COLO668 (cell line): ENCODE measurements at regions not wholly inside any gene's neighbourhood (a gene's known extent, or its start where the extent isn't known, plus 50 kb on each side); places are given as distances from the start of the nearest gene placed in this dataset.
"Not testable (repeated sequence)": the region's sequence is repeated elsewhere in the genome, so short reads cannot be mapped to it uniquely, and the experiment has no call there.

Experiments used
- DNase-seq: peaks from one replicate; lab custom pipeline; 2025; ENCODE audit not compliant: unreplicated experiment; lab: John Stamatoyannopoulos, UW

DNA sequence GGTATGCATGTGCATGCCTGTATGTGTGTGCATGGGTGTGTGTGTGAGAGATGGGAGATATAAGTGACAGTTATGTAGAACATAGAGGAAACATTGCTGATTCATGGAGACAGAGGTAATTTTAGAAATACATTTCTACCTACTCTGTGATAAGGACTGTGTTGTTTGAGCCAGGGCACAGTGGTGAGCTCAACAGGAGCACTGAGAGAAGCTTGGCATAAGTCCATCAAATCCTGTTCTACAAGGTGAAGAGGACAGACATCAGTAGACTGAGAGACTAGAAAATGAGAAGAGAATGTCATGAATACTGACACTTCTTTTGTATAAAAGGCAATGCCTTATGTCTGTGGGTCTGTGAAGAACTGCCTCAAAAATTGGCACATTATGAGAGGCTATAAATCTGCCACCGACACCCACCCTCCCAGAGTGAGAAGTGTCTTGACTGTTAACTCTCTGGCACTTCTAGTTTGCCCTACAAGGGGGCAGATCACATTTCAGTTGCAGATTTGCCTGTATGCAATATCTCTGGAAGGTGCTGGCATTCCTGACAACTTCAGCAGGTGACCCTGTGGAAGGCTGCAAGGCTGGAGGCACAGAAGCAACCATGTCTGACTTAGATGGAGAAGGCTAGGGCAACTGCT lies 962.3 kb upstream of the NRXN1 start:
- DNase-seq: no peak

DNA sequence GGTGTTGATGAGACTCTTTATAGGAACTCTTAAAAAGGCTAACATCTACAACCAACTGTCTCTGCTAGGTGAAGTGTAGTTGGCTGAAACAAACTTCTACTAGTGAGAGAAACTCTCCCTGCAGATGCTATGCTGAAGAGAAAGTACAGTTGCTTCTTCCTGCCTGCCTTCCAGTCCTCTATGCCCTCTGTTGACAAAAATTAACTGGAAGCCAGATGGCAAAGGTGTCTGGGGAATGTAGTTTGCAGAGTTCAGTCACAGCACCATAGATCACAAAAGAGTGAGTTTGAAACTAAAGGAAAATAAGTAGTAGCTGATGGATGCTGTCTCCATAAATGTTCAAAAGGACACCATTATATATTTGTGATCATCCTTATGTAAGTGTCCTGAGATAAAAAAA lies 958.8 kb upstream of the NRXN1 start:
- DNase-seq: no peak

DNA sequence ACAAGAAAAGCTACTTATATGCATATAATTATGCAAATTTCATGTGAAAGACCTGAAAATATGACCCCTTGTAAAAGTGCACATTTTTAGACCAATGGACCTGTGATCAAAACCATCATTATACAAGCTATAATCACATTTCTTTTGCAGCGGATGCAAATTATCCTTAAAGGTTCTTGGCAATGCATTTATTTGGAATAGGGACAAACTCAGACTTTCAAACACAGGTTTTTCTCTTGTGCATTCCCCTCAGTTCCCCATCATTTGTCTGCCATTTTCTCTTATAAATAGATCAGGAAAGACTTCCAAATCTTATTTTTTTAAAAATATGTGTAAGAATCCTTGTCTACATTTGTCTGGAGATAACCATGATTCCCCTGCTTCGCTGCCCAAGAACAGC lies 954.2 kb upstream of the NRXN1 start:
- no peak for DNase-seq

DNA sequence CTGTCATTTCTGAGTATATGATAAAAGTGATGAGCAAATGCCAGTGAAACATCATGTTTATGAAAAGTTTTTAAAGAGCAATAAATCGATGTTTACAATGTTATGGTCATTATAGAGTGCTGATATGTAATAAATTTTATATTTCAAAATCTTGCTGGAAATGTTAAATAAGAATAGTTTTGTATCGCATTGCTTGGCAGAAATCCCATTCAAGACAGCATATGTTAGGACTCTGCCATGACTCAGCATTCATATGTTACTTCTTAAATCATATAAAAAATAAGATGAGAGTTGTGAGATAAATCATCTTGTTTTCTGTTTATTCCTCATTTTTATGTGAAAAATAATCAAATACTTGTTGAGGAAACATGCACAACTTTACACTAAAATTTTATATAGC lies 949.9 kb upstream of the NRXN1 start:
- DNase-seq: no peak

DNA sequence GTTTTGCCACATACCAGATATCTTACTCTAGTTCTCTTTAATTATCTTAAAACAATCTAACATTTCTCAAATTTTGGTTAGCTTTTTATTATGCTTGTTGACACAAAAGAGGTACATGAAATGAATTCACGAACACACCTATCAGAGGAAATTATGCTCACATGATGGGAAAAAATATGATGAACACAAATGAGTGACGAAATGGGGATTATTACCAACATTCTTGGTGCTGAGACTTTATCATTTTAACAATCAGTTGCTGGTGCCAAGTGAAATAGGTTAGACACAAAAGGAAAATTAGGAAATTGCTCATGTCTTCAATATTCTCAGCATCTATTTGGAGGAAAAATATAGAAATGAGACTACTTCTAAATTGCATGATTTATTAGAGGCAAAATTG lies 944.7 kb upstream of the NRXN1 start:
- DNase-seq: no peak

DNA sequence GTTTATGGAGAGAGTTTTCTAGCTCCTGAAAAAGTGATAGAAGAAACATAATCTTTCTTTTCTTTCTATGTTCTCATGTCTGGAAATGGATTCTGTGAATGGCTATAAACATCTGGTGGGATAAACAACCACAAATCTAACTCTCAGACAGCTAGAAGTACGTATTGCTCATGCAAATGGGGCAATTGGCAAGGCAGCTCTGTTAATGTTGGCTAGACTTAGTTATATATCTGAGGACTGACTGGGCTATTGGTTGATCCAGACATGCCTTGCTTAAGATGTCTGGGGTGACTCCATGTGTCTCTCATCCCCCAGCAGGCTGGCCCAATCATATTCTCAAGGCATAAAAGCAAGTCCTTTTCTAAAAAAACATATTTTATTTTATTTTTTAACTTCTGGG lies 939.2 kb upstream of the NRXN1 start:
- DNase-seq: no peak

DNA sequence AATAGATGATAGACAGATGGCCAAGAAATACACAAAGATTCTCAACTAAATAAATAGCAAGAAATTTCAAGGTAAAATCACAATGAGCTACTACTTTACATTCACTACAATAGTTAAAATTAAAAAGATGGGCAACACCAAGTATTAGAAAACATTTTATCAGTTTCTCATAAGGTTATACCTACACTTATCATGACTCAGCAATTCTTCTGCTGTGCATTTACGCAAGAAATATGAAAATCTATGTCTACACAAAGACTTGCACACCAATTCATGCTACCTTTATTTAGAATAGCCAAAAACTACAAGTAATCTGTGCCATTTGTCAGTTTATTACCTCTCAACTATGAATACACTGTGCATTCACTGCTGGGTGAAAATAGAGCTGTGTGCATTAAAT lies 937.4 kb upstream of the NRXN1 start:
- no peak for DNase-seq

DNA sequence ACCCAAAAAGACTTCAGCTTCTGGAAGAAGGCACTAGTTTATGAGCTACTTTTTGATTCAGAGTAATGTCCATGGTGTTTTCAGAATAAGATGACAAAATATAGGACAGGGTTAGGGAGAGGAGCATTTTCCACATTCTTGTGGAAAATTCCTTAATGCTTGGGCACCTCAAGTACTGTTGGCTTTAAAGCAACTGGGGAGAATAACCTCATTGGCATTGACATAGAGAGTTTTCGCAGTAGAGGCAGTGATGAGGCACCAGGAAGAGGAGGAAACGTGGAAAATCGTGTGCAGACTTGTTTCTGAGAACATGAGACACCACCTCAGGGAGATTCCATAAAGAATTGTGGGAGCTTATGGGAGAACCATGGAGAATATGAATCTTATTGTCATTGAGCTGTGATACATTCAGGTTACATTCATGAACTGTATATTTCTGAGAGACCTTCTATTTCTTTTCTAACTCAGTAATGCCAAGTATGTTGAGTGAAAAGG lies 929.0 kb upstream of the NRXN1 start:
- DNase-seq: no peak

DNA sequence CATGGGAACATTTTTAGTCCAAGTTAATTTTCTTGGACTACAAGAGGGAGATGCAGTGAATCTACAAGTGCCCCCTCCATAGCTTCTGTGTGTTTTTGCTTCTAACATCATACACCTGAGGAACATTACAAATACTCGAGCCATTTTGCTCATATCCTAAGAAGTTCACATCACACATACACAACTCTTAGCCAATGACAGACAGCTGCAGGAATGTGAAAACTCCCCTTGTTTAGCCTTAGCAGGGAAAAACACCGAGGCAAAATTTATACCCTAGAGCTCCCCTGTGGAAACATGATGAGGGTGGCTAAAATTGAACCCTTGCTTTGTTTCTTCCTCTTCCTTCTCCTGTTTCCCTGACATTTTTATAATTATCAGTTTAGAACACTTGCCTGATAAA lies 928.3 kb upstream of the NRXN1 start:
- DNase-seq: no peak

DNA sequence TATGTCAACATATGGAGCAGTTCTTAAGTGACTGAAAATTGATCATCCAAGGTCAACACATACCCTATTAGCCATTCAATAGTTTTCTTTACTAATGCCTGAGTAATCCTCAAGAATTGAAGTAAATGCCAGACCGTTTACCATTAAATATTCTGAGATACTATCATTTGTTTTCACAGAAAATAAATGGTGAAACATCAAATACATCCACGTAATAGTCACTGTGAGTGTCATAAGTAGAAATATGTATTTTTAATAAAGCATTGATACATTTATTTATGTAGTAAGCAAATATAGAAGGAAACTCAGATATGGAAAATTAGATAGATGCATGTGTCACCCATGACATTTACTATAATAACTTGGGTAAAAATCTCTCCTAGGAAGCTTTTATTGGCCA lies 927.8 kb upstream of the NRXN1 start:
- DNase-seq: no peak

DNA sequence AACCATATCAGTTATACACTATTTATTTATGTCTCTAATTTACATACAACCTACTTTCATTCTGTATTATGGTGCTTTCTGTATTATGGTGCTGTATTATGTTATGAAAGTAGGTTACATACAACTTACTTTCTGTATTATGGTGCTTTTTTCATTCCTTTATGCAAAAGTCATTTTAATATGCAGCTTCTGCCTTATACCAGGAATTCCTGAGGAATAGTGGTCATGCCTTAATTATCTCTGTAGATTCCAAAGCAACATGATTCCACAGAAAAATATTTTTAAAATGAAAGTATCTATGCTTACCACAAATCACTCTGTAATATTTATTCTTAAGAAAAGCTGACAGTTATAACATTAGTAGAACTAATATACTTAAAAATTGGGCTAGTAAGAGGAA lies 922.0 kb upstream of the NRXN1 start:
- DNase-seq: no peak

DNA sequence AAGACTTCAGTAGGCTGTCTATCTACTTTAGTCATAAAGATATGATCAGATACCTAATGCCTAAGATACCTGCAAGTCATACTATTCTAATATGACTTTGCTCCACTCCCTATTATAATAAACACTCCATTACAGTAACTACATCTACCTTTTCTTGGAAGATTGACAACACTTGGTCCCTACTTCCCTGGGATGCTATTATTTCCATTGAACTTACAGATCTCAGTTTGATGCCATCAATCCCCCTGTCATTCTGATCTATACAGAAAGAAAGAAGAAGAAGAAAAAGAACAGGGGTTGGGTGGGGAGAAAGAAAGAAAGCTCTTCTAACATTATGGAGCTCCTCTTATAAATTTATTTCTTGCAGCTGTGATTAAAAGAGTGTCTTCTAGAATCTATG lies 889.1 kb upstream of the NRXN1 start:
- DNase-seq: no peak

DNA sequence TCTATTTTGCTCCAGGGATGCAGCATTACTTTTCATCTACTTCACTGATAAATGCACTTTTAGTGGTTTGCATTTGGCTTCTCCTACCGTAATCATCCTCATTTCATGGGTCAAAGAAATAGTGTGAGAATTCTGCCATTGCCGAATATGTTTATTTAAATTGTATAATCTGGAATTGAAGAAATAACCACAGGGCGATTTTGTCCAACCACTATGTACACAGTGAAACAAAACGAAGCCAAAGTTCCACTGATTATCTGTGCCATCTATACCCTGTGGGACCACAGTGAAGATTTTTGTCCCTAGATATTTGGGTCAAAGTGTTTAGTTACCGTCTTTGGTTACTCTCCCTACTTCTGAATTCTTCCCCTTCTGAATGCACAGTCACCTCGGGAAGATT lies 888.6 kb upstream of the NRXN1 start:
- DNase-seq: no peak

DNA sequence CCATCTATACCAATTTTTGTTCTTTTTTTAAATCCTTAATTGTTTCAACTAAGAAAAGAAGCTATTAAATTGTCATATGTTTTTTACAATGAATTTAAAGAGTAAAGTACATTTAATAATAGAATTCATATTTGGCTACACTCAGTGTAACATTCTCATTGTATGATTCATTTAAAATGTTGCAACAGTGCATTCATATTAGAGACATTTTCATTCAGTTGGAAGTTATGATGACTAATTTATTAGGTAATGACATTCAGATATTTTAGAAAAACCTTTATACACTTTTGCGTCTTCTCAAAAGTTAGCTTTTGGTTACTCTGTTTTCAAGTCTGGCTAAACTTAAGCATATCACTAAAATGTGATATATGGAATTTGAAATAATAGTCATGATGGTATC lies 887.5 kb upstream of the NRXN1 start:
- no peak for DNase-seq

DNA sequence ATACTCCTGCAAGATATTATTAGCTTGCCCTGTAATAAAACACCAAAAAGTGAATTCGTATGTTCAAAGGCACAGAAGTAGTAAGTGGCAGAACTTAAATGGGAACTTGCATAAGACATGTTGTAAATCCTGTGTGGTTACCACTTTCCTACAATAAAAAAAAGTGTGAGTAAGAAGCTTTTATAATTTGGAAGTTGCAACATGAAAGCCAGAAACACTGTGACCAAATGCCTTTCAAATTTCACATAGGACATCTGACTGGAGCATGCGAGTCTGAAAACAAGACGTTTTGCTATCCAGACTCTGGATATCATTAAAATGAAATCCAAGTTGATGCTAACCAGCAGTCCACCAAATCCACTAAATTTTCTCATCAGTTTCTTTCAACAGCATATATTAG lies 886.2 kb upstream of the NRXN1 start:
- no peak for DNase-seq

DNA sequence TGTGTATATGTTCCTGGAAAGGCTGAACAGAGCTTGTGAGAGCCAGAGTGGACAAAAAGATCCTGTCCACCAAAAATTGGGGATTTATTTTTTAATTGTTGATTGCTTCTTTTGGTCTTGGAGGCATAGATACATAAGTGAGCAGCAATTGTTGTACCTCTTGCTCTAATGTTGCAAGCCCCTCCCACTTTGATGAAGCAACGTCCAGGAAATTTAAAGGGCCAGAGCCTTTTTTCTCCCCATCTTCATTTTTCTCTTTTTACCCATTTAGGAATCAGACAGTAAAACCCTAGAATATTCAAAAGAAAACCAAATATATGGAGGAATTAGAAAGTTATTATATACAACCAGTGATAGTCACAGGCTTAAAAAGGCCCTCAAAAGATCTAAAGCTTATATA lies 871.8 kb upstream of the NRXN1 start:
- DNase-seq: no peak

DNA sequence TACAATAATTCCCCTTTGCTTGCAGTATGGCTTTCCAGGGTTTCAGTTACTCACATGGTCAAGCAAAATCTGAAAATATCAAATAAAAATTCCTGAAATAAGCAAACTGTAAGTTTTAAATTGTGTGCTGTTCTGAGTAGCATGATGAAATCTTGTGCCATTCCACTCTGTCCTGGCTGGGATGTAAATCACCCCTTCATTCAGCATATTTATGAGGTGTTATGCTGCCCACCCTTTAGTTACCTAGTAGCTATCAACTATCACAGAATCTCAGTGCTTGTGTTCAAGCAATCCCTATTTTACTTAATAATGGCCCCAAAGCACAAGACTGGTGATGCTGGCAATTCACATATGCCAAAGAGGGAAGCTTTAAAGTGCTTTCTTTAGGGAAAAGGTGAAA lies 867.7 kb upstream of the NRXN1 start:
- DNase-seq: no peak

DNA sequence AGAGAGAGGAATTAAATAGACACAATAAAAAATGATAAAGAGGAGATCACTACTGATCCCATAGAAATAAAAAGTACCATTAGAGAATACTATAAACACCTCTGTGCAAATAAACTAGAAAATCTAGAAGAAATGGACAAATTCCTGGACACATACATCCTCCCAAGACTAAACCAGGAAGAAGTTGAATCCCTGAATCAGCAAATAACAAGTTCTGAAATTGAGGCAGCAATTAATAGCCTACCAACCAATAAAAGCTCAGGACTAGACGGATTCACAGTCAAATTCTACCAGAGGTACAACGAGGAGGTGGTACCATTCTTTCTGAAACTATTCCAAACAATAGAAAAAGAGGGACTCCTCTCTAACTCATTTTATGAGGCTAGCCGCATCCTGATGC lies 862.7 kb upstream of the NRXN1 start:
- not testable (repeated sequence) for DNase-seq

DNA sequence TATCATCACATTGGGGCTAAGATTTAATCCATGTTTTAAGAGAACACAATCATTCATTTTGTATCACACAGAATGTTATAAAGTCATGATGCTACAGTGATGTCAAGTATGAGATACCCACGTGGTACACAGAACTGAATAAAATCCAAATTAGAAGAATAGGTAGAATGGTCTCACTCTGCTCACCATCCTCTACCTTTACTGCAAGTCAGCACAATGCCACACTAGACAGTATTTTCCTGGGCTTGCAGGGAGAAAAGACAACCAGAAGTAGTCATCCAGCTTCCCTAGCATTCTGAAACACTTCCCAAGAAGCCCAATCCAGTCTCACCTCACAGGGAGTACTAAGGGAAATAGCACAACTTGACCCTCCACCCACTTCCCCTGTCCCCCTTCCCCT lies 856.2 kb upstream of the NRXN1 start:
- DNase-seq: no peak

DNA sequence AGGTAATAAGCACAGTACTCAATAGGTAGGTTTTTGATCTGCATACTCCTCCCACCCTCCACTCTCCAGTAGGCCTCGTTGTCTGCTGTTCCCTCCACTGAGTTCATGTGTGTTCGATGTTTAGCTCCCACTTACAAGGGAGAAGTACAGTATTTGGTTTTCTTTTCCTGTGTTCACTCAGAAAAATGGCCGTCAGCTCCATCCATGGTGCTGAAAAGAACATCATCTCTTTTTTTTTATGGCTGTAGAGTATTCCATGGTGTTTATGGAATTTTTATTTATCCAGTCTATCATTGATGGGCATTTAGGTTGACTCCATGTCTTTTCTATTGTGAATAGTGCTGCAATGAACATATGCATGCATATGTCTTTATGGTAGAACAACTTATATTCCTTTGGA lies 849.7 kb upstream of the NRXN1 start:
- no peak for DNase-seq

DNA sequence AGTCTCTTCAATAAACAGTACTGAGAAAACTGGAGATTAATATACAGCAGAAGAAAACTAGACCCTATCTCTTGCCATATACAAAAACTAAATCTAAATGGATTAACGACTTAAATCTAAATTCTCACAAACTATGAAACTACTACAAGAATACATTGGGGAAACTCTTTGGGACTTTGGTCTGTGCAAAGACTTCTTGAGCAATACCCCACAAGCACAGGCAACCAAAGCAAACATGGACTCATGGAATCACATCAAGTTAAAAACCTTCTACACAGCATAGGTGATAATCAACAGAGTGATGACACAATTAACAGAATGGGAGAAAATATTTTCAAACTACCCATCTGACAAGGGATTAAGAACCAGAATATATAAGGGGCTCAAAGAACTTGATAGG lies 848.2 kb upstream of the NRXN1 start:
- no peak for DNase-seq

DNA sequence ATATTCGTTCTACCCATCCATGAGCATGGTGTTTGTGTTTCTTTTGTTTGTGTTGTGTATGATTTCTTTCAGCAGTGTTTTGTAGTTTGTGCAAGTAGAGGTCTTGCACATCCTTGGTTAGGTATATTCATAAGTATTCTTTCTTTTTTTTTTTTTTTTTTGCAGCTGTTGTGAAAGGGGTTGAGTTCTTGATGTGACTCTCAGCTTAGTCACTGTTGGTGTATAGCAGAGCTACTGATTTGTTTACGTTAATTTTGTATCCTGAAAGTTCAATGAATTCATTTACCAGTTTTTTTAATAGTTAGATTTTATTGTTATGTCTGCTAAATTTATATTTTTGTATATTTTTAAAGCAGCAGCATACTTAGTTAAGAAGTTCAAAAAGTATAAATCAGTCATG lies 834.4 kb upstream of the NRXN1 start:
- DNase-seq: no peak

DNA sequence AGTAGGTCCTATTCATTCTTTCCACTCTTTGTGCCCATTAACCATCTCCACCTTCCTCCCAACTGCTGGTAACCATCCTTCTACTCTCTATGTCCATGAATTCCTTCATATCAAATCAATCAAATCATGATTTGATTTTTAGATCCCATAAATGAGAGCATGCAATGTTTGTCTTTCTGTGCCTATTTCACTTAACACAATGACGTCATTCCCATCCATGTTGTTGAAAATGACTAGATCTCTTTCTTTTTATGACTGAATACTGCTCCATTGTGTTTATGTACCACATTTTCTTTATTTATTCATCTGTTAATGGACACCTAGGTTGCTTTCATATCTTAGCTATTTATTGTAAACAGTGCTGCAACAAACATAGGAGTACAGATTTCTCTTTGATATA lies 827.3 kb upstream of the NRXN1 start:
- no peak for DNase-seq

DNA sequence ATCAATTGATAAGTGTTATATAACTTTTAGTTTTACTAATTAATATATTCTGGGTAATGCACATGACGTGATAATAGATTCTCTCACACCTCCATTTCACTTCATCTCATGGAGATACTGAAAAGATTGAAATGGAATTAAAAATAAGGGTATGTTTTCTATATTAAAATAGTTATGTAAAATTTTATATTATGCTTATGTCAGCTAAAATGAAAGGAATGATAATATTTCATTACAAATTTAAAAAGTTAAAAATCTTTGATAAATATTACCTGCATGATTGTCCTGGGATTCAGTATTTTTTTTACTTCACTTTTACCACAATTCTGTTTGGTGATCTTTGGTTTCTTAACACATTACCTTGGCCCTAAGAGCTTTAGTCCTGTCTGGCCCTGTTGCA lies 823.8 kb upstream of the NRXN1 start:
- DNase-seq: no peak
